Erythroblast (primary cell): ENCODE measurements at regions not wholly inside any gene's neighbourhood (a gene's known extent, or its start where the extent isn't known, plus 50 kb on each side); places are given as distances from the start of the nearest gene placed in this dataset.

Experiments used
- GATA1 ChIP-seq: IDR thresholded peaks from 2 replicates; pipeline ENCODE4 v1.6.1; 2011; ENCODE audit warnings: low read depth, mild to moderate bottlenecking, control low read depth, low read length, moderate library complexity
- POLR2A ChIP-seq: IDR thresholded peaks from 2 replicates; pipeline ENCODE4 v1.6.1; 2011; ENCODE audit warnings: mild to moderate bottlenecking, low read length

GRCh38 chr10:44516891-44517290, 132.0 kb upstream of the CXCL12 start:
- no peak for TF ChIP-seq POLR2A
- TF ChIP-seq GATA1: no peak
